Motor neuron (in vitro differentiated cells): ENCODE measurements at regions not wholly inside any gene's neighbourhood (a gene's known extent, or its start where the extent isn't known, plus 50 kb on each side); places are given as distances from the start of the nearest gene placed in this dataset.
A peak's percentile ranks its signal among the peaks of the same experiment; 100 is the strongest.

Source experiments
- ATAC-seq, 8 experiments: fragments of 200-7000 bp; cut with Tn5 transposase; replicated peaks in 6 of 8; 2 replicates each; pipeline ENCODE4 v1.8.0; 2021; ENCODE audit warnings: mild to moderate bottlenecking in 8 of 8, moderate library complexity in 8 of 8
- H3K27ac ChIP-seq, 2 donors: fragments of 250-450 bp; sonication (Bioruptor Pico); 2 replicates each; pipeline ENCODE4 v1.9.0; 2021; ENCODE audit warnings: antibody characterized with exemption in 2 of 2, mild to moderate bottlenecking in 2 of 2, moderate library complexity in 1 of 2
- H3K4me1 ChIP-seq, 2 donors: fragments of 250-450 bp; sonication (Bioruptor Pico); replicated peaks in 1 of 2; 2 replicates each; pipeline ENCODE4 v1.6.1; 2021; ENCODE audit warnings: antibody characterized with exemption in 2 of 2, mild to moderate bottlenecking in 2 of 2, moderate library complexity in 1 of 2
- H3K4me3 ChIP-seq, 5 donors: fragments of 250-450 bp; sonication (Bioruptor Pico); 2 replicates each; pipeline ENCODE4 v1.9.0; 2021; ENCODE audit warnings: antibody characterized with exemption in 5 of 5, mild to moderate bottlenecking in 5 of 5, moderate library complexity in 4 of 5
- WGBS, 10 experiments: fragments of 450-650 bp; shearing (Covaris generic); methylation state at CpG; one replicate each; pipeline ENCODE4 v1.0.0; 2022; 5-methylcytosine and 5-hydroxymethylcytosine counted together
- in situ Hi-C, 9 experiments: fragments of 400-800 bp; cut with MboI; loops; one replicate each; pipeline ENCODE4 v1.15.0; 2021; ENCODE audit warnings: low sequenced_read_pairs in 9 of 9, low pct_unique_long_range_greater_than_20kb in 2 of 9; ENCODE audit not compliant: unreplicated experiment in 9 of 9

- H3K4me3 ChIP-seq = no peak overlapping the region
- peaks cover 36 to 42% of the 10 kb centered on the region in 2 donors for H3K4me1 ChIP-seq
- WGBS, 10 experiments = 0 to 76% methylated on average over 1 to 3 of the region's 6 CpGs; no CpG with 5 or more reads in 8 of the 10 experiments
- ATAC-seq = no peak
- no peak overlapping the region for H3K27ac ChIP-seq
- in situ Hi-C loops = loop anchor here in 7 of 9 experiments (25.0 kb wide), 3 partner anchors 251 to 526 kb away; partner anchors contain the start of gene ZFP36L2 (in 5 of the 7)
These were observed 168.4 kb upstream of the HAAO start for GRCh38 chr2:42960842-42961180.

GRCh38 chr2:42960002-42960841, 167.8 kb upstream of the HAAO start:
- Histone ChIP-seq H3K4me1 (peaks cover 36 to 42% of the 10 kb centered on the region in 2 donors), H3K27ac (no peak overlapping the region), H3K4me3 (no peak overlapping the region)
- in situ Hi-C loops = loop anchor here in 7 of 9 experiments (25.0 kb wide), 3 partner anchors 252 to 527 kb away; partner anchors contain the start of gene ZFP36L2 (in 5 of the 7)
- no peak for ATAC-seq
- WGBS, 10 experiments = 0 to 90% (median 80%) methylated on average over 1 to 4 of the region's 10 CpGs; no CpG with 5 or more reads in 5 of the 10 experiments

- Histone ChIP-seq H3K27ac (no peak overlapping the region), H3K4me1 (peaks cover 36 to 43% of the 10 kb centered on the region in 2 donors), H3K4me3 (no peak overlapping the region)
- in situ Hi-C loops = loop anchor here in 7 of 9 experiments (25.0 kb wide), 3 partner anchors 253 to 528 kb away; partner anchors contain the start of gene ZFP36L2 (in 5 of the 7)
- ATAC-seq = peak in 2 of 8 experiments; percentile 31 to 48
- WGBS, 10 experiments = 17 to 100% (median 40%) methylated on average over 1 to 4 of the region's 8 CpGs; no CpG with 5 or more reads in 3 of the 10 experiments
These were observed 167.0 kb upstream of the HAAO start for GRCh38 chr2:42959234-42960001.

GRCh38 chr2:42958741-42959233, 166.4 kb upstream of the HAAO start:
- Histone ChIP-seq H3K4me1 (peaks cover 36 to 45% of the 10 kb centered on the region in 2 donors), H3K27ac (no peak overlapping the region), H3K4me3 (no peak overlapping the region)
- no peak for ATAC-seq
- 50 to 100% (median 68%) methylated on average over 2 to 7 of the region's 10 CpGs; no CpG with 5 or more reads in 5 of the 10 experiments for WGBS, 10 experiments
- in situ Hi-C loops = loop anchor here in 7 of 9 experiments (25.0 kb wide), 3 partner anchors 254 to 529 kb away; partner anchors contain the start of gene ZFP36L2 (in 5 of the 7)

GRCh38 chr2:42957861-42958301, 165.5 kb upstream of the HAAO start:
- Histone ChIP-seq H3K4me3 (no peak overlapping the region), H3K27ac (no peak overlapping the region), H3K4me1 (peaks cover 33 to 45% of the 10 kb centered on the region in 2 donors)
- in situ Hi-C loops = loop anchor here in 7 of 9 experiments (25.0 kb wide), 3 partner anchors 254 to 529 kb away; partner anchors contain the start of gene ZFP36L2 (in 5 of the 7)
- WGBS, 10 experiments = 40 to 100% (median 86%) methylated on average over 1 to 5 of the region's 5 CpGs; no CpG with 5 or more reads in 3 of the 10 experiments
- no peak for ATAC-seq

GRCh38 chr2:42957109-42957860, 164.9 kb upstream of the HAAO start:
- WGBS, 10 experiments = 0 to 100% (median 92%) methylated on average over 1 to 5 of the region's 11 CpGs; no CpG with 5 or more reads in 3 of the 10 experiments
- peak in 4 of 8 experiments; percentile 16 to 28 (median 19) for ATAC-seq
- in situ Hi-C loops = loop anchor here in 7 of 9 experiments (25.0 kb wide), 3 partner anchors 255 to 530 kb away; partner anchors contain the start of gene ZFP36L2 (in 5 of the 7)

GRCh38 chr2:42954227-42954962, 162.0 kb upstream of the HAAO start:
- no peak for ATAC-seq
- H3K27ac ChIP-seq = no peak overlapping the region
- H3K4me3 ChIP-seq = no peak overlapping the region
- 20 to 100% (median 79%) methylated on average over 1 to 9 of the region's 13 CpGs; no CpG with 5 or more reads in 1 of the 10 experiments for WGBS, 10 experiments
- H3K4me1 ChIP-seq = peaks cover 7 to 15% of the 10 kb centered on the region in 2 donors
- in situ Hi-C loops = loop anchor here in 7 of 9 experiments (25.0 kb wide), 3 partner anchors 258 to 533 kb away; partner anchors contain the start of gene ZFP36L2 (in 5 of the 7)

More at GRCh38 chr2:42957109-42957860, 164.9 kb upstream of the HAAO start:
- Histone ChIP-seq H3K4me3 (no peak overlapping the region), H3K27ac (no peak overlapping the region), H3K4me1 (peaks cover 27 to 40% of the 10 kb centered on the region in 2 donors)

GRCh38 chr2:42953216-42953615, 160.8 kb upstream of the HAAO start:
- no peak for ATAC-seq
- 60 to 100% (median 80%) methylated on average over 1 to 3 of the region's 7 CpGs; no CpG with 5 or more reads in 5 of the 10 experiments for WGBS, 10 experiments
- in situ Hi-C loops = loop anchor here in 7 of 9 experiments (25.0 kb wide), 3 partner anchors 259 to 534 kb away; partner anchors contain the start of gene ZFP36L2 (in 5 of the 7)
- H3K4me3 ChIP-seq = no peak overlapping the region
- H3K4me1 ChIP-seq = peaks cover 4 to 10% of the 10 kb centered on the region in 2 donors
- no peak overlapping the region for H3K27ac ChIP-seq

GRCh38 chr2:42951263-42951938, 159.0 kb upstream of the HAAO start:
- Histone ChIP-seq H3K27ac (no peak overlapping the region), H3K4me1 (peaks cover 0 to 2% of the 10 kb centered on the region in 2 donors), H3K4me3 (no peak overlapping the region)
- whole genome bisulfite sequencing, 10 experiments = 40 to 100% (median 96%) methylated on average over 1 to 6 of the region's 8 CpGs; no CpG with 5 or more reads in 1 of the 10 experiments
- in situ Hi-C loops = loop anchor here in 7 of 9 experiments (25.0 kb wide), 3 partner anchors 261 to 536 kb away; partner anchors contain the start of gene ZFP36L2 (in 5 of the 7)
- ATAC-seq = peak in 5 of 8 experiments; percentile 25 to 75 (median 33)

- Histone ChIP-seq H3K27ac (no peak overlapping the region), H3K4me1 (no peaks in the 10 kb centered on the region), H3K4me3 (no peak overlapping the region)
- 60 to 100% (median 100%) methylated on average over 1 to 4 of the region's 6 CpGs; no CpG with 5 or more reads in 3 of the 10 experiments for WGBS, 10 experiments
- in situ Hi-C loops = loop anchor here in 3 of 9 experiments (25.0 kb wide), 3 partner anchors 112 to 538 kb away; partner anchors contain the start of gene ZFP36L2 (in 1 of the 3)
- ATAC-seq = no peak
These were observed 156.7 kb upstream of the HAAO start for GRCh38 chr2:42949125-42949524.
